ENCODE measurements at regions not wholly inside any gene's neighbourhood (a gene's known extent, or its start where the extent isn't known, plus 50 kb on each side); places are given as distances from the start of the nearest gene placed in this dataset.

GRCh38 chr20:40930561-40930960 is 98.1 kb upstream of the TOP1 start:
- TF ChIP-seq CTCF (IDR thresholded peaks at IDR 0.05; ENCODE audit: low read depth, low read length) = no peak
- no peak for DNase-seq (ENCODE audit: extremely low read depth, low read depth)

GRCh38 chr20:40931410-40932044 is 97.1 kb upstream of the TOP1 start:
- DNase-seq (ENCODE audit: extremely low read depth, low read depth) = no peak
- no peak for TF ChIP-seq CTCF (IDR thresholded peaks at IDR 0.05; ENCODE audit: low read depth, low read length)

- no peak for TF ChIP-seq CTCF (IDR thresholded peaks at IDR 0.05; ENCODE audit: low read depth, low read length)
- DNase-seq (ENCODE audit: extremely low read depth, low read depth) = no peak
These were observed 96.2 kb upstream of the TOP1 start for GRCh38 chr20:40932436-40932835.

GRCh38 chr20:40933758-40934157 is 94.9 kb upstream of the TOP1 start:
- TF ChIP-seq CTCF (IDR thresholded peaks at IDR 0.05; ENCODE audit: low read depth, low read length) = no peak
- DNase-seq (ENCODE audit: extremely low read depth, low read depth) = no peak

- TF ChIP-seq CTCF (IDR thresholded peaks at IDR 0.05; ENCODE audit: low read depth, low read length) = no peak; the same call in 1 of the 2 replicates
- DNase-seq (ENCODE audit: extremely low read depth, low read depth) = no peak
These were observed 90.6 kb upstream of the TOP1 start for GRCh38 chr20:40938020-40938419.

GRCh38 chr20:40939667-40940066 is 89.0 kb upstream of the TOP1 start:
- DNase-seq (ENCODE audit: extremely low read depth, low read depth) = no peak
- TF ChIP-seq CTCF (IDR thresholded peaks at IDR 0.05; ENCODE audit: low read depth, low read length) = no peak

- no peak for TF ChIP-seq CTCF (IDR thresholded peaks at IDR 0.05; ENCODE audit: low read depth, low read length)
- no peak for DNase-seq (ENCODE audit: extremely low read depth, low read depth)
These were observed 87.5 kb upstream of the TOP1 start for GRCh38 chr20:40941133-40941610.

Measured in AG09319 (cell line).